Gastrocnemius medialis (tissue), 4 donors: ENCODE measurements at regions not wholly inside any gene's neighbourhood (a gene's known extent, or its start where the extent isn't known, plus 50 kb on each side); places are given as distances from the start of the nearest gene placed in this dataset.
"Not testable (repeated sequence)": the region's sequence is repeated elsewhere in the genome, so short reads cannot be mapped to it uniquely, and the experiment has no call there.

ENCODE experiments used
- ATAC-seq, 2 donors: fragments of 150-250 bp; one replicate each; pipeline ENCODE4 v1.9.1; 2016
- DNase-seq, 2 donors: peaks; one replicate each; pipeline ENCODE4 v3.0.0-alpha.2; 2019
- H3K27ac ChIP-seq, 4 donors: fragments of 200-600 bp; sonication (generic); 1 replicate in 1 of 4; 2 replicates in 3 of 4; pipeline ENCODE4 v1.5.1; 2016 to 2018; ENCODE audit warnings: mild to moderate bottlenecking in 2 of 4, moderate library complexity in 1 of 4
- H3K27me3 ChIP-seq, 3 donors: fragments of 200-600 bp; sonication (generic) in 2 of 3; 1 replicate in 1 of 3; 2 replicates in 2 of 3; pipeline versions ENCODE4 v1.5.1 to v1.6.0; 2016 to 2019; ENCODE audit warnings: mild to moderate bottlenecking in 1 of 3, moderate library complexity in 1 of 3
- H3K36me3 ChIP-seq, 2 donors: fragments of 200-600 bp; sonication (generic) in 1 of 2; one replicate each; pipeline ENCODE4 v1.5.1; 2017 to 2018
- H3K4me1 ChIP-seq, 2 donors: fragments of 200-600 bp; sonication (generic) in 1 of 2; one replicate each; pipeline ENCODE4 v1.5.1; 2016 to 2017; ENCODE audit warnings: mild to moderate bottlenecking in 2 of 2
- H3K4me3 ChIP-seq, 4 donors: fragments of 200-600 bp; sonication (generic) in 3 of 4; 1 replicate in 1 of 4; 2 replicates in 3 of 4; pipeline ENCODE4 v1.5.1; 2016 to 2019; ENCODE audit warnings: mild to moderate bottlenecking in 2 of 4
- H3K9me3 ChIP-seq, 3 donors: fragments of 200-600 bp; sonication (generic) in 2 of 3; 1 replicate in 1 of 3; 2 replicates in 2 of 3; pipeline ENCODE4 v1.5.1; 2016 to 2019
- POLR2A ChIP-seq, 2 donors: fragments of 450-650 bp; IDR thresholded peaks; one replicate each; pipeline ENCODE4 v1.6.1; 2017; ENCODE audit warnings: antibody characterized with exemption in 2 of 2, mild to moderate bottlenecking in 2 of 2, moderate library complexity in 2 of 2
- in situ Hi-C, 4 donors: fragments of 200-750 bp; cut with MboI; loops; one replicate each; pipeline versions ENCODE4 v1.15.0 to v1.8.0; 2017; ENCODE audit warnings: low sequenced_read_pairs in 4 of 4
- intact Hi-C: fragments of 100-400 bp; cut with DNase I; formaldehyde crosslinking; loops from one replicate; pipeline ENCODE4 v1.15.1; 2023; ENCODE audit warnings: low total_unique reads
- TF ChIP-seq, protein P1 (sequence below), 5 experiments: fragments of 450-650 bp in 3 of 5; fragments of 200-600 bp in 2 of 5; sonication (generic) in 2 of 5; IDR thresholded peaks in 4 of 5; conservative IDR thresholded peaks in 1 of 5; 1 replicate in 4 of 5; 2 replicates in 1 of 5; pipeline ENCODE4 v1.5.1; 2016 to 2019; ENCODE audit warnings: antibody characterized with exemption in 5 of 5, mild to moderate bottlenecking in 3 of 5, moderate library complexity in 3 of 5

GRCh38 chr20:29325304-29325640 lies 1932.2 kb upstream of the DEFB115 start:
- ATAC-seq (no peak), DNase-seq (no peak)
- intact Hi-C loops, result no loop called here
- Histone ChIP-seq H3K36me3 (no peaks in the 10 kb centered on the region), H3K27ac (no peak overlapping the region), H3K4me3 (no peak overlapping the region), H3K27me3 (peaks cover 0 to 5% (median 0%) of the 10 kb centered on the region in 3 donors), H3K4me1 (no peaks in the 10 kb centered on the region), H3K9me3 (no peaks in the 10 kb centered on the region)
- in situ Hi-C loops, result no loop called here
- TF ChIP-seq POLR2A (IDR thresholded peaks at IDR 0.05), result no peak
- TF ChIP-seq, protein P1, sequence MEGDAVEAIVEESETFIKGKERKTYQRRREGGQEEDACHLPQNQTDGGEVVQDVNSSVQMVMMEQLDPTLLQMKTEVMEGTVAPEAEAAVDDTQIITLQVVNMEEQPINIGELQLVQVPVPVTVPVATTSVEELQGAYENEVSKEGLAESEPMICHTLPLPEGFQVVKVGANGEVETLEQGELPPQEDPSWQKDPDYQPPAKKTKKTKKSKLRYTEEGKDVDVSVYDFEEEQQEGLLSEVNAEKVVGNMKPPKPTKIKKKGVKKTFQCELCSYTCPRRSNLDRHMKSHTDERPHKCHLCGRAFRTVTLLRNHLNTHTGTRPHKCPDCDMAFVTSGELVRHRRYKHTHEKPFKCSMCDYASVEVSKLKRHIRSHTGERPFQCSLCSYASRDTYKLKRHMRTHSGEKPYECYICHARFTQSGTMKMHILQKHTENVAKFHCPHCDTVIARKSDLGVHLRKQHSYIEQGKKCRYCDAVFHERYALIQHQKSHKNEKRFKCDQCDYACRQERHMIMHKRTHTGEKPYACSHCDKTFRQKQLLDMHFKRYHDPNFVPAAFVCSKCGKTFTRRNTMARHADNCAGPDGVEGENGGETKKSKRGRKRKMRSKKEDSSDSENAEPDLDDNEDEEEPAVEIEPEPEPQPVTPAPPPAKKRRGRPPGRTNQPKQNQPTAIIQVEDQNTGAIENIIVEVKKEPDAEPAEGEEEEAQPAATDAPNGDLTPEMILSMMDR (IDR thresholded peaks at IDR 0.05 in 4 of 5, conservative IDR thresholded peaks at IDR 0.05 in 1 of 5), result no peak

GRCh38 chr20:29325781-29326180 lies 1931.7 kb upstream of the DEFB115 start:
- H3K4me3 ChIP-seq, H3K36me3 ChIP-seq, H3K9me3 ChIP-seq, H3K27ac ChIP-seq, DNase-seq, ATAC-seq, H3K4me1 ChIP-seq, H3K27me3 ChIP-seq, intact Hi-C loops, in situ Hi-C loops: not testable (repeated sequence)

DNA sequence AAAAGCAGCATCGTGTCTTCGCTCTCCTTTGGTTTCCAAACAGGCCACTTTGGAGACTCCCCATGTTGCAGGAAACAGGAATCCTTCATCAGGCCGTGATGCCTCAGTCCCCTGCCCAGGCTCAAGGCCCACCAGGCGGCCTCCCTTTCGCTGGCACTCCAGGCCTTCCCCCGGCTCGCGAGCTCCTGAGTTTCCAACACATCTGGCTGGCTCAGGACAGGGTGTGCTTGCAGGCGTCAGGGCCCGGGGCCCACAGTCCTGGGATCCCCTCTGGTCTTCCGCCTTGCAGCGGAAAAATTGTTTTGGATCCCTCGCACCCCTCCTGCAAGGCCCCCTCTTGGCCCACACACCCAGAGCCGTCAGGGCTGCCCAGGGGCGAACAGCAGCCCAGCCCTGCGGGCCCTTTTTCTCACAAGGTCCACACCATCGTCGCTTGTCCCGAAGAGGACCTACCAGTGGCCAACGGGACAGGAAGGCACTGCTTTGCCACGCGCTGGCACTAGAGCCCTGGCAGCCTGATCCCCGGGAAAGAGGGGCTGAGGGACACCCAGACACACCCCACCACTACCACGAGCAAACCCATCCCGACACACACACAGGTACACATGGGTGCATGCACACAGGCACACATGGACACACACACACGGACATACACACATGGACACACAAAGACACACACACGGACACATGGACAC lies 1930.9 kb upstream of the DEFB115 start:
- H3K27ac ChIP-seq, result no peak overlapping the region
- no peaks in the 10 kb centered on the region for H3K4me1 ChIP-seq
- ATAC-seq, result no peak
- no peak for DNase-seq
- no peaks in the 10 kb centered on the region for H3K36me3 ChIP-seq
- intact Hi-C loops, result no loop called here
- peaks cover 0 to 8% (median 0%) of the 10 kb centered on the region in 3 donors for H3K27me3 ChIP-seq
- H3K9me3 ChIP-seq, result no peaks in the 10 kb centered on the region
- no peak overlapping the region for H3K4me3 ChIP-seq
- in situ Hi-C loops, result no loop called here
- TF ChIP-seq, protein P1 (IDR thresholded peaks at IDR 0.05 in 4 of 5, conservative IDR thresholded peaks at IDR 0.05 in 1 of 5), result no peak
- no peak for TF ChIP-seq POLR2A (IDR thresholded peaks at IDR 0.05)

- intact Hi-C loops, in situ Hi-C loops, H3K9me3 ChIP-seq, ATAC-seq, H3K27ac ChIP-seq, H3K36me3 ChIP-seq, H3K27me3 ChIP-seq, H3K4me1 ChIP-seq, H3K4me3 ChIP-seq, DNase-seq: not testable (repeated sequence)
These were observed 1929.7 kb upstream of the DEFB115 start for GRCh38 chr20:29327600-29328420.

DNA sequence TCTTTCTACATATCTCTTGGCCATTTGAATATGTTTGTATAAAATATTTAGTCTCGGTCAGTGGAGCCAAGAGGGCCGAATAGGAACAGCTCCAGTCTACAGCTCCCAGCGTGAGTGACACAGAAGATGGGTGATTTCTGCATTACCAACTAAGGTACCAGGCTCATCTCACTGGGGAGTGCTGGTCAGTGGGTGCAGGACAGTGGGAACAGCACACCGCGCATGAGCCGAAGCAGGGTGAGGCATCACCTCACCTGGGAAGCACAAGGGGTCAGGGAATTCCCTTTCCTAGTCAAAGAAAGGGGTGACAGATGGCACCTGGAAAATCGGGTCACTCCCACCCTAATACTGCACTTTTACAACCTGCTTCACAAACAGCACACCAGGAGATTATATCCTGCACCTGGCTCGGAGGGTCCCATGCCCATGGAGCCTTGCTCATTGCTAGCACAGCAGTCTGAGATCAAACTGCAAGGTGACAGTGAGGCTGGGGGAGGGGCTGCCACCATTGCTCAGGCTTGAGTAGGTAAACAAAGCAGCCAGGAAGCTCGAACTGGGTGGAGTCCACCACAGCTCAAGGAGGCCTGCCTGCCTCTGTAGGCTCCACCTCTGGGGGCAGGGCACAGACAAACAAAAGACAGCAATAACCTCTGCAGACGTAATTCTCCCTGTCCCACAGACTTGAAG lies 1926.9 kb upstream of the DEFB115 start:
- H3K27me3 ChIP-seq, H3K27ac ChIP-seq, DNase-seq, ATAC-seq, intact Hi-C loops, H3K36me3 ChIP-seq, H3K9me3 ChIP-seq, in situ Hi-C loops, H3K4me1 ChIP-seq, H3K4me3 ChIP-seq: not testable (repeated sequence)

DNA sequence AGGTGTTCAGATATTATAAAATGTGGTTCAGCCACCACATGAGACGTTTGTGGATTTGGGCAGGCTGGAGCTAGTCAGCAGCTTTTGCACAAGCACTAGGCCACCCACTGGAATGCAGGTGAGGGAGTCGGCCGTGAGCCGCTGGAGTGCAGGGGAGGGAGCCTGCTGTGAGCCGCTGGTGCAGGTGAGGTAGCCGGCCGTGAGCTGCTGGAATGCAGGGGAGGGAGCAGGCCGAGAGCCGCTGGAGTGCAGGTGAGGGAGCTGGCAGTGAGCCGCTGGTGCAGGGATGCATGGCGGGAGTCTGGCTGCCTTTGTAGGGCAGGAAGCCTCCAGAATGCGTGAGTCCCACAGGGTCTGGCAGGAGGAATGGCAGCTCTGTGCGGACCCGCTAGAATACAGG lies 1907.6 kb upstream of the DEFB115 start:
- DNase-seq (no peak), ATAC-seq (no peak)
- in situ Hi-C loops, result no loop called here
- Histone ChIP-seq H3K27me3 (no peaks in the 10 kb centered on the region), H3K36me3 (no peaks in the 10 kb centered on the region), H3K9me3 (no peaks in the 10 kb centered on the region), H3K27ac (no peak overlapping the region), H3K4me1 (no peaks in the 10 kb centered on the region), H3K4me3 (no peak overlapping the region)
- intact Hi-C loops, result no loop called here
- no peak for TF ChIP-seq POLR2A (IDR thresholded peaks at IDR 0.05)
- TF ChIP-seq, protein P1 (IDR thresholded peaks at IDR 0.05 in 4 of 5, conservative IDR thresholded peaks at IDR 0.05 in 1 of 5), result no peak

- intact Hi-C loops, H3K4me1 ChIP-seq, H3K27me3 ChIP-seq, in situ Hi-C loops, H3K36me3 ChIP-seq, H3K9me3 ChIP-seq, DNase-seq, H3K4me3 ChIP-seq, ATAC-seq, H3K27ac ChIP-seq: not testable (repeated sequence)
These were observed 1881.5 kb upstream of the DEFB115 start for GRCh38 chr20:29375937-29376336.

DNA sequence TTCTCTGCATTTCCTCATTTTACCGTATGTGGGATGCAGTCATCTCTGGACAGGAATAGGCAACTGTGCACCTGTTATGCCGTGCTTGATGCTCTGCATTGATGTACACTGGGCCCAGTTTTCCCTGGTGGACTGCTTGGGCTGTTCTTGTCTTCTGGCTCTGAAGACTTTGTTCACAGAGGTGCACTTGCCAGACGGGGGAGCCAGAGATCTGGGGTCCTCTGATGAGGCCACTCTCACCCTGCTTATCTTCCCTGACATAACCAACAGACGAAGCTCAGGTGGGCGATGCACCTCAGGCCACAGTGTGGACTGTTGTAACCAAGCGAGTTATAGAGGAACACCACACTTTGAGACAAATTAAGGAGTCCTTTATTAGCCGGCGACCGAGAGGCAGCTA lies 1864.6 kb upstream of the DEFB115 start:
- H3K4me3 ChIP-seq, DNase-seq, intact Hi-C loops, ATAC-seq, H3K9me3 ChIP-seq, H3K4me1 ChIP-seq, H3K27ac ChIP-seq, H3K36me3 ChIP-seq, in situ Hi-C loops, H3K27me3 ChIP-seq: not testable (repeated sequence)
